ENCODE measurements at regions not wholly inside any gene's neighbourhood (a gene's known extent, or its start where the extent isn't known, plus 50 kb on each side); places are given as distances from the start of the nearest gene placed in this dataset.

DNA sequence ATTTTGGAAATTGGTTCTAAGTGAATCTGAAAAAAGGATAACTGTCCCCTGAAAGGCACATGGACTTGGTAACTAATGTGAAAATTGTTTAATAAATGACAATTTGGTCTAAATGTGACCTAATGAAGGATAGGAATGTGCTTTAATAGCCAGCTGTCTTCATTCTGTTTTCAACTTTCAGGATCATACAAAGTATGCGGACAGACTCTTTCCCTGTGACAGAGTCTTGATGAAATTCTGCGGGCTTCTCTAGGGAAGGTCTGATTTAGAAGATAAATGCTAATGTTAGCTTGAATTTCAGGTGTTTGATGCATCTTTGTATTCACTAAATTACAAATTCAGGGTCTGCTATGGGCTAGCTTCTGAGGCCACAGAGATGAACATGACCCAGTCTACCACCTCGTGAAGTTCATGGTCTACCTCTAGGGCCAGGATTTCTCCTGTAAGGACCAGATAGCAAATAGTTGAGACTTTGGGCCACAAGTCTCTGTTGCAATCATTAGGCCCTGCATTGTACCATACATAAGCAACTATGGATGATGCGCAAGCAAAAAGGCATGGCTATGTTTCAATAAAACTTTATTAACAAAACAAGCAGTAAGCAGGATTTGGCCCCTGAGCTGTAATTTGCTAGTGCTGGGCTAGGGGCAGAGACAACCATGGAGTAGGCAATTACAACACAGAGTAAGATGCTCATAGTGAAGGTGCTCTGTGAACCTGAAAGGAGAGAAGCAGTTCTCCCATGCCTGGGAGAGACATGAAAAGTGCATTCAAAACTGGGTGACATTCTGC, 368.6 kb downstream of the INHBA start:
- no peak overlapping the region for H3T11ph ChIP-seq (ENCODE audit: low read length)

More for the DNA sequence above, 368.6 kb downstream of the INHBA start:
- no peak overlapping the region for H3K4me2 ChIP-seq (ENCODE audit: insufficient read depth, insufficient read length, low read length)
- no peak for DNase-seq
- Mint-ChIP-seq H3K27me3 (ENCODE audit: low read depth) (no peaks in the 10 kb centered on the region; the same call in 1 of the 2 replicates), H3K4me3 (no peak overlapping the region), H3K9me3 (no peaks in the 10 kb centered on the region), H3K36me3 (ENCODE audit: insufficient read depth in 1 of 3, low read depth in 3 of 3) (no peaks in the 10 kb centered on the region), H3K4me1 (0 out of 4 replicates have a peak, but pooled peaks cover 0 to 2% of the 10 kb centered on the region in 2 experiments), H3K27ac (no peak overlapping the region)
- H4K91ac ChIP-seq (ENCODE audit: insufficient read length, low read depth, low read length): no peak overlapping the region
- H3K9ac ChIP-seq (ENCODE audit: extremely low read depth, insufficient read length, low read length): no peak overlapping the region
- no peak overlapping the region for H3K23ac ChIP-seq (ENCODE audit: insufficient read length, low read depth, low read length)
- no peak overlapping the region for H2BK12ac ChIP-seq (ENCODE audit: insufficient read length, low read depth, low read length)
- H3K18ac ChIP-seq (ENCODE audit: insufficient read length, low read depth, low read length): no peak overlapping the region
- no peak overlapping the region for H2BK5ac ChIP-seq (ENCODE audit: insufficient read length, low read length)
- H2BK15ac ChIP-seq (ENCODE audit: low read depth, low read length): no peak overlapping the region
- no peaks in the 10 kb centered on the region for H4K20me1 ChIP-seq (ENCODE audit: control insufficient read depth, insufficient read depth, insufficient read length)
- no peak overlapping the region for H4K5ac ChIP-seq (ENCODE audit: insufficient read length, low read depth, low read length)
- H3K79me1 ChIP-seq (ENCODE audit: insufficient read depth, low read depth, low read length, poor library complexity, severe bottlenecking): no peaks in the 10 kb centered on the region
- H3K14ac ChIP-seq (ENCODE audit: insufficient read depth, low read length): no peak overlapping the region
- WGBS (ENCODE audit: extremely low coverage, insufficient read length, low lambda C conversion rate): no CpG with 5 or more reads among the region's 4 CpGs
- no peak overlapping the region for H2AK5ac ChIP-seq (ENCODE audit: insufficient read length, low read length)
- H3K4ac ChIP-seq (ENCODE audit: low read depth, low read length): no peak overlapping the region
- no peaks in the 10 kb centered on the region for H3K4me1 ChIP-seq (ENCODE audit: insufficient read depth, low read length)
- TF ChIP-seq, protein P1, sequence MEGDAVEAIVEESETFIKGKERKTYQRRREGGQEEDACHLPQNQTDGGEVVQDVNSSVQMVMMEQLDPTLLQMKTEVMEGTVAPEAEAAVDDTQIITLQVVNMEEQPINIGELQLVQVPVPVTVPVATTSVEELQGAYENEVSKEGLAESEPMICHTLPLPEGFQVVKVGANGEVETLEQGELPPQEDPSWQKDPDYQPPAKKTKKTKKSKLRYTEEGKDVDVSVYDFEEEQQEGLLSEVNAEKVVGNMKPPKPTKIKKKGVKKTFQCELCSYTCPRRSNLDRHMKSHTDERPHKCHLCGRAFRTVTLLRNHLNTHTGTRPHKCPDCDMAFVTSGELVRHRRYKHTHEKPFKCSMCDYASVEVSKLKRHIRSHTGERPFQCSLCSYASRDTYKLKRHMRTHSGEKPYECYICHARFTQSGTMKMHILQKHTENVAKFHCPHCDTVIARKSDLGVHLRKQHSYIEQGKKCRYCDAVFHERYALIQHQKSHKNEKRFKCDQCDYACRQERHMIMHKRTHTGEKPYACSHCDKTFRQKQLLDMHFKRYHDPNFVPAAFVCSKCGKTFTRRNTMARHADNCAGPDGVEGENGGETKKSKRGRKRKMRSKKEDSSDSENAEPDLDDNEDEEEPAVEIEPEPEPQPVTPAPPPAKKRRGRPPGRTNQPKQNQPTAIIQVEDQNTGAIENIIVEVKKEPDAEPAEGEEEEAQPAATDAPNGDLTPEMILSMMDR (conservative IDR thresholded peaks at IDR 0.05): no peak
- no peak overlapping the region for H2AFZ ChIP-seq (ENCODE audit: low read length)
- H3K23me2 ChIP-seq (ENCODE audit: insufficient read length, low read depth, low read length, poor library complexity, severe bottlenecking): no peaks in the 10 kb centered on the region
- no peak overlapping the region for H4K8ac ChIP-seq (replicated peaks; ENCODE audit: insufficient read length, low read depth, low read length)
- no peak overlapping the region for H3K27ac ChIP-seq (ENCODE audit: insufficient read length, low read depth, low read length)
- no peak overlapping the region for H2BK120ac ChIP-seq (ENCODE audit: low read depth, low read length, poor library complexity, severe bottlenecking)
- no peak overlapping the region for H3K56ac ChIP-seq (ENCODE audit: insufficient read length, low read depth, low read length)
- H3K79me2 ChIP-seq (ENCODE audit: insufficient read depth, low read length): no peaks in the 10 kb centered on the region
- no peaks in the 10 kb centered on the region for H3K9me3 ChIP-seq (ENCODE audit: control insufficient read depth, low read depth, low read length)
- H2BK20ac ChIP-seq (ENCODE audit: low read depth, low read length, poor library complexity, severe bottlenecking): no peak overlapping the region
- no peaks in the 10 kb centered on the region for H3K27me3 ChIP-seq (ENCODE audit: insufficient read depth, low read length)

All from H9 (cell line).